GM21367 (cell line): ENCODE measurements at regions not wholly inside any gene's neighbourhood (a gene's known extent, or its start where the extent isn't known, plus 50 kb on each side); places are given as distances from the start of the nearest gene placed in this dataset.
"Not testable (repeated sequence)": the region's sequence is repeated elsewhere in the genome, so short reads cannot be mapped to it uniquely, and the experiment has no call there.

Source experiments
- ATAC-seq: cut with Tn5 transposase; IDR thresholded peaks from one replicate; pipeline ENCODE4 v1.9.1; 2021; ENCODE audit not compliant: unreplicated experiment

DNA sequence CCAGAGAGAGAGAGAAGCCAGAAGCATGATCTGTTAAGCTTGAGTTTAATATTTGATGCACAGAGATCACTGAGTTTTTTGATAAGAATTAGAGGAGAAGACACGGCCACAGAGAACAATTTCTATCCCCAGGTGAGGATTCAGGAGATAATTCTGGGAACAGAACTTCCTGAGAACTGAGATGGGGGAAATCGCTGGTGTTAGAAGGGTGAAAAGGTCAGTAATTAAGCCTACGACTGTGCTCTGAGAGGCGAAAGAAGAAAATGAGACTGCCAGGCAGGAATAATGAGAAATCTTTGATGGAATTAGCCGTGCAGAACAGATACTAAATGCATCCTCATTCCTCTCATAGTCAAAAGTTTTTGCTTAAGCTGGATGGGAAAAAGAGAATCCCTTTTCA, 61.9 kb upstream of the EEF2KMT start:
- ATAC-seq: not testable (repeated sequence)

DNA sequence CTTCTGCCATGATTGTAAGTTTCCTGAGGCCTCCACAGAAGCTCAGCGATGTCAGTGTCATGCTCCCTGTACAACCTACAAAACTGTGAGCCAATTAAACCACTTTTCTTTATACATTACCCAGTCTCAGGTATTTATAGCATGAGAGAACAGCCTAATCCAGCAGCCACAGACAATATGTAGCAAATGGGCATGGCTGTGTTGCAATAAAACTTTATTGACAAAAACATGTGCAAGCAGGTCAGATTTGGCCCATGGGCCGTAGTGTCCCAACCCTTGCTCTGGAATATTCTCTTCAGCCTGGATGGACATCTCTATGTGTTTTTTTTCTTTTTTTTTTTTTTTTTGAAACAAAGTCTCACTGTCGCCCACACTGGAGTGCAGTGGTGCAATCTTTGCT, 60.9 kb upstream of the EEF2KMT start:
- ATAC-seq: no peak

DNA sequence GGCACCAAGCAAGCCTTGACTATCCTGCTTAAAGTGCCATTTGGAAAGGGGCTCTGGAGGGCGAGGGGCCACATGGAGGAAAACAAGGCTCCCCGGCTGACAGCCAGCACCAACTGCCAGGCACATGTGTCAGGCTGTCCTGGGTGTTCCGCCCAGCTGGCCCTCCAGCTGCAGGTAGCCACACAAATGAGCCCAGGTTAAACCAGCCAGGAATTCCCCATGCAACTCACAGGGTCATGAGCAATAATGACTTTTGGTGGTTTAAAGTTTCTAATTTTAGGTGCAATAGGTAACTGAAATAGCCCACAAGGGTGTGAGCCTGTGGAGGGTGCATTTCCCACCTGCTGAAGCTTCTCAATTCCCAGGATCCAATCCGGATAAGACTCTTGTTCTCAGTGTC, 58.9 kb upstream of the EEF2KMT start:
- ATAC-seq: not testable (repeated sequence)

GRCh38 chr16:5154006-5154405, 56.4 kb upstream of the EEF2KMT start:
- not testable (repeated sequence) for ATAC-seq

DNA sequence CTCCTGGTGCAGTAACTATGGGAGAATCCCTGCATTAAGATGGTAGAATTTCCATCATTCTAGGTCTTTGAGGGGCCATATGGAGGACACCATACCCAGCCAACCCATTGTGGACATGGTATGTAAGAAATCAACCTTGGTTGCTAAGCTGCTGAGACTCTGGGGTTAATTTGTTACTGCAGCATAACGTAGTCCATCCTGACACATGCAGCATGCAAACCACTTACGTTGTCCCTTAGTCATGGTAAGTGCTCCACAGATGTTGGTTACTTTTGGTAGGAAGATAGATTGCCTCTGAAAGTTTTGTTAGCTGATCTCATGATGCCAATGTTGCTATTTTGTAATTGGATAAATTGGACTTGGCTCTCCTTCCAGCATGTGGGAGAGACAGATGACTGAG, 53.8 kb upstream of the EEF2KMT start:
- not testable (repeated sequence) for ATAC-seq
